Limb (tissue), 2 donors: ENCODE measurements at regions not wholly inside any gene's neighbourhood (a gene's known extent, or its start where the extent isn't known, plus 50 kb on each side); places are given as distances from the start of the nearest gene placed in this dataset.
"Not testable (repeated sequence)": the region's sequence is repeated elsewhere in the genome, so short reads cannot be mapped to it uniquely, and the experiment has no call there.

Experiments used
- DNase-seq, 2 donors: peaks; one replicate each; pipeline ENCODE4 v3.0.0-alpha.2; 2016; ENCODE audit errors: extremely low spot score in 2 of 2

GRCh38 chr9:86575825-86576525 is 221.8 kb upstream of the TUT7 start:
- peak; percentile 35 to 70 for DNase-seq

GRCh38 chr9:86575137-86575536 is 220.9 kb upstream of the TUT7 start:
- no peak for DNase-seq

DNA sequence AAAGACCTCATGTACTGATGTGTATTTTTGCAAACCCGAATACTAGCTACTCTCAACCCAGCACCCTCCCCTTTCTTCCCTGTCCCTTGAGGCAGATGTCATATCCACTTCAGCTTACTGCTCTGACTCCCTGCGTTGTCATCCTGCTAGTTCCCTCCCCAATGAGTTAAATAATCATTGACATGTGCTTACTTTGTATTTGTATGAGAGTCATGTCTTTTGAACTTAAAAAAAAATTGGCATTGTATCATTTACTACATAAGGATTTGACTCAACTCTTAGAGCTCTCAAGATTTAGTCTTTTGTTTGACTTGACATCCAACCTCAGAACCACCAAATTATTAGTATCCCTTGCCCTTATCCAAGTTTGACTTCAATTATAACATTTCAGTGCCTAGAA is 219.7 kb upstream of the TUT7 start:
- DNase-seq: no peak

- no peak for DNase-seq
These were observed 218.7 kb upstream of the TUT7 start for GRCh38 chr9:86572904-86573303.

- not testable (repeated sequence) for DNase-seq
These were observed 211.4 kb upstream of the TUT7 start for GRCh38 chr9:86565603-86566002.

DNA sequence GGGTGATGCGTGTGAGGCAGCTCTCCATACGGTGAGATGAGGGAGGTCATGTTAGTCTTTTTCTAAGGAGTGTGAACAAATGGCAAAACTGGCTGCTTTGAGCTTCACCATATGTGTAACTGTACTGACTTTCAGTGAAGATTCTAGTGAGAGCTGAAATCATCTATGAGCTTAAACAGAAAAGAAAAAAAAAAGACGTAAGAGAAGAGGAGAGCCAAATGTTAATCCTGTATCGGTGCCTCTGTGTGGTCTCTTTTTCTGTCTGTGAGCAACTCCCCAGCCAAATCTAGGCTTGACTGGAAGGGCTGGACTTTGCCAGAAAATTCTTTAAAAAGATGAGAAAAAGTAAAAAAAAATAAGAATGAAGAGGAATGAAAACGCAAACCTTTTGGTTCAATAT is 209.7 kb upstream of the TUT7 start:
- DNase-seq: no peak

DNA sequence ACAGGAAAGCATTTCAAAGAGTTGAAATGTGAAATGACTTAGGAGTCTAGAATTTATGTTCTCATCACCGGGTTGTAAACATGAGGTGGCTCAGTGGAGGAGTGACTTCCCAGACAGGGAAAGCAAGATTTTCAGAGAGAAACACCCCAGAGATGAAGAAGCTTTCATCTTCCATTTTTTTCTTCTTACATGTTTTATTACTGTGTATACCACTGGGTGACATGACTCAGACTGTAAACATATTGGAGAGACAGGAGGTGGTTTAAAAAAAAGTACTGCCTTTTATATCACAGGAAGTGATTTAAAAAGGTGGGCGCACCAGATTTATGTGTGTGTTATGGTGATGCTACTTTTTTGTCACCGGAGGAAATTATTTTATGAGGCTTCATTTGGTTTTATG is 209.1 kb upstream of the TUT7 start:
- DNase-seq: no peak

DNA sequence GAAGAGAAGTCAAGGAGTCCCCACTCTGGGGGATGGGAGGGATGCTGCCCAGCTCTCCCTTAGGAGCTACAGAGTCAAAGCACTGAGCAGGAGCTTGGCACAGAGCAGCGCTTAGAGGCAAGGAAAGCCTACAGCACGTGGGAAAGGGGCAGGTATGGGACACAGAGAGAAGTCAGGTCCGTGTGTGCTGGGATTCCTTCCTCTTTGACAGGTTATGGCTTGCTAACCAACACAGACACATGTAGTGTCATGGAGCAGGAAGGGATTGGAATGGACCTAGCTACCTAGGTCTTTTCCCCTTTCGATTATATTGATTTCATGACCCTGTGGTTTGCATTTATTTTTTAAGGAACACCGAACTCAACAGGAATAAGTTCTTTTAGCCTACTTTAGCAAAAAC is 208.5 kb upstream of the TUT7 start:
- DNase-seq: no peak

DNA sequence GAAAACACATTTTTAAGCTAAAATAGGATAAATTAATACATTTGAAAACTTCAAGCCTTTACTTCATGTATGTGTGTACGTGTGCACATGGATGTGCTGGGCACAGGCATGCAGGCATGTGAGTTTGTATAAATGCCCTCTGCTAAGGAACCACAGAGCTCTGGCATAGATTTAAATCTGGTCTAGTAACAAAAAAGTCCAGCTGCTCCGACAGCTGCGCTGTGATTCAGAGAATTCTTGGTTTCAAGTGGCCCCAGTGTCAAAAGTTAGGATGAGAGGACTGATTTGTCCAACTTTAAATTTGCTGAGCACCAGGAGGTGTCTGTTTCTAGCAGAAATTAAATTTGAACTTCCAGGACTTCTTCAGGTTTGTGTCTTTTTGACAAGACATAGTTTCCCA is 203.7 kb upstream of the TUT7 start:
- DNase-seq: peak in 1 of 2 donors; percentile 67

GRCh38 chr9:86557063-86557766 is 203.0 kb upstream of the TUT7 start:
- no peak for DNase-seq

DNA sequence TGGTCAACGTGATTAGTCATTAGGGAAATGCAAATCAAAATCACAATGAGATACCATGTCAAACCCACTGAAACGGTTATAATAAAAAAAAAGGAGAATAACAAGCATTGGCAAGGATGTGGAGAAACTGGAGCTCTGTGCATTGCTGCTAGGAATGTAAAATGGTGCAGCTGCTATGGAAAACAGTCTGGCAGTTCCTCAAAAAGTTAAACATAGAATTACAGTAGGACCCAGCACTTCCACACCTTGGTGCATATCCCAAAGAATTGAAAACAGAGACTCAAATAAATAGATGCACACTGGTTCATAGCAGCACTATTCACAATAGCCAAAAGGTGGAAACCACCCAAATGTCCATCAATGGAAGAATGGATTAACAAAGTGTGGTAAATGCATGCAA is 201.5 kb upstream of the TUT7 start:
- DNase-seq: no peak

DNA sequence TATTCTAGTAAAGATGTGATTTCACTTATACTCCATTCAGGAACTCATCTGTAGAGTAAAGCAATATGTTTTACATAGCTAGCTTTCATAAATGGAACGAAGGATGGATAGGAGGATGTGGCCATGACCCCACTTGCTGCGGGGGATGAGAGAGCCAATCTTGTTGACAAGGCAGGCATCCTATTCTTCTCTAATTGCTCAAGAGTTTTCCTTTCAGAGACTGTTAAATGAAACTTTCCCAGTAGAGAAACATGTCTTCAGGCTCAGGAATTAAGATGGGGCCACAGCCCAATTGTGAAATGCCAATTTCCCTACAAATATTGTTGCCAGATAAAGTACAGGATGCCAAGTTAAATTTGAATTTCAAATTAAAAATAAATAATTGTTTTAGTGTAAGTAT is 196.2 kb upstream of the TUT7 start:
- DNase-seq: no peak

- no peak for DNase-seq
These were observed 195.7 kb upstream of the TUT7 start for GRCh38 chr9:86549920-86550319.

GRCh38 chr9:86549401-86549811 is 195.2 kb upstream of the TUT7 start:
- DNase-seq: peak in 1 of 2 donors; percentile 78

DNA sequence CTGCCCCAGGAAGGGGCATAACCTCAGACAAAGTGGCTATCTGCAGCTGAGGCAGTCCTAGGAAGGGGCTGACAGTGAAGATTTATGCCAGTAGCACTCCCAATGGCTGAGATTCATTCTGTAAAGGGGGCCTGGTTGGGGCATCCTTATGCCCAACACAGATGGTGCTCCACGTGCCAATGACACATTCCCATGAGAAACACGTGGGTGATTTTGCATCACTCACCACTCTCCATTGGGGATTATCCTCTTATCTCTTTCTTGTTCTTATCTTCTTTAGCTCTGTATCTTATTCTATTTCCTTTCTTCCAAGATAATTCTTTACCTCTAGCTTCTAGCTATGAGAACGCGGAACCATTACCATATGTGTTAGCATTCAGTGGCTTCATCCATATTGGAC is 194.0 kb upstream of the TUT7 start:
- no peak for DNase-seq

DNA sequence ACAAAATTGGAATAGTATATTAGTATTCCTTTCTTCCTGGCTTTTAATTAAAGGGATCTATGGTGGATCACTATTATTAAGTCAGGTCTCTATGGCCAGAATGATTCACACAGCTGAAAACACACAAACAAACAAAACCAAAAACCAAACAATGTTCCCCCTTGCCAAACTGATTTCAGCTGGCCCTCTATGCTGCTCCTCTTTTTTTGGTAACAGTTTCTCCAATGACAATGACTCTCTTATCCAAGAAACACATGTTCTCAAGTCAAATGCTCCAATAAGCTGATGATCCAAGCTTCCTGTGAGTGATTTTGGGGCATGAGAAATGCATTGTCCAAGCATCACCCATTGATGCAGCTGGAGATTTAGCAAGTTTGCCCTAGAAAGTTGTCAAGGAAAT is 193.4 kb upstream of the TUT7 start:
- no peak for DNase-seq

DNA sequence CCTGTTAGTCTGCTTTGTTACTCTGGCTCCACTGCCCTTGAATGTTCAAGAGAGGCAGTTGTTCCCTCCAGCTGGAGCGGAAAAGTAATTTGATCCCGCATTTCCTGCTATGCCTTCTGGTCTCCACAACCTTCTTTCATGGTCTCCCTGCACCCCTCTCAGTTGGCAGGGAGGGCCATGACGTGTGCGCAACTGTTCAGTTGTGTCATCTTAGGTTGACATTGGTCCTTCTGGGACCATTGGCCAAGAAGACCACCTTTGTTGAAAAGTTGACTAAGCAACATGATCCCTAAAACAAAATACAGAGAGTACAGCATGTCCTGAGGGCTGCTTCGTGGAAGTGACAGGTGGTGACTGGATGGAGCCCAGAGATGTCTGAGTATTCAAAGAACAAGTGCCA is 192.5 kb upstream of the TUT7 start:
- DNase-seq: peak; percentile 52 to 77

DNA sequence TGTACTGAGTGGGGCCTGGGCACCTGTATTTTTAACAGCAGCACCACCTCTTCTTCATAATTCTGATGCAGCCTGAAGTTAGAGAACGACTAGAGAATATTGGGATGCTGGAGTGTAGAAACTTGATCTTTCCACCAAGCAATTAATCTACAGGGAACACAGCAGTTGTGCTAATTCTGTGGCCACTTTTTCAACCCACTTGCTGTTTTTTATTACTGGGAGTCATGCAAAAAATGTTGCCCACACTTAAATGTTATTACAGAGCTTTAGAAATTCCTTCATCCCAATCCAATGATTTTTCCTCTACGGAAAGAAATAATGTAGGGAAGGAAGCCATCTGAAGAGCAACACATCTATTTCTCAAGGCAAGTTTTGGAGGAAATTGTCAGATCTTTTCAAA is 190.9 kb upstream of the TUT7 start:
- DNase-seq: no peak

- no peak for DNase-seq
These were observed 186.9 kb upstream of the TUT7 start for GRCh38 chr9:86541014-86541570.

- no peak for DNase-seq
These were observed 181.3 kb upstream of the TUT7 start for GRCh38 chr9:86535406-86535915.

- peak in 1 of 2 donors; percentile 70 for DNase-seq
These were observed 180.5 kb upstream of the TUT7 start for GRCh38 chr9:86534572-86535258.

GRCh38 chr9:86531971-86532640 is 177.9 kb upstream of the TUT7 start:
- DNase-seq: no peak
